GM21528 (cell line): ENCODE measurements at regions not wholly inside any gene's neighbourhood (a gene's known extent, or its start where the extent isn't known, plus 50 kb on each side); places are given as distances from the start of the nearest gene placed in this dataset.

Experiments used
- ATAC-seq: cut with Tn5 transposase; IDR thresholded peaks from one replicate; pipeline ENCODE4 v1.9.1; 2021; ENCODE audit warnings: mild to moderate bottlenecking, moderate library complexity; ENCODE audit not compliant: unreplicated experiment, low FRiP score

DNA sequence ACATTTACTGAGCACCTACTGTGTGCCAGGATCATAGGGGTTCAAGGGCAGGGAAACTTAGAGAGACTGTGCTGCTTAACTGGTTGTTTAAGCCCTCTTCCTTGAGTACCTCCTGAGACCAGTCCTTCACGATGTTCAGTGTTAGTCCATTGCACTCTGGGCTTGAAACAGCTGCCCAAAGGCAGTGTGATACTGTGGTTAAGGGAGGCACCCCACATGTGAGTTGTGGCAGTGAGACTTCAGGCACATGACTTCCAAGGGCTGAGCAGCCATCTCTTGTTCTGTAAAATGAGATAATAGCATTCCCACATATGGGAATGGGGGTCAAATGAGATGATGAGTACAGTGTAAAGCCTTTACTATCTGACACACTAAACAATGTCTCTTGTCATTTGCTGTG lies 75.1 kb downstream of the LINGO1 start:
- no peak for ATAC-seq

DNA sequence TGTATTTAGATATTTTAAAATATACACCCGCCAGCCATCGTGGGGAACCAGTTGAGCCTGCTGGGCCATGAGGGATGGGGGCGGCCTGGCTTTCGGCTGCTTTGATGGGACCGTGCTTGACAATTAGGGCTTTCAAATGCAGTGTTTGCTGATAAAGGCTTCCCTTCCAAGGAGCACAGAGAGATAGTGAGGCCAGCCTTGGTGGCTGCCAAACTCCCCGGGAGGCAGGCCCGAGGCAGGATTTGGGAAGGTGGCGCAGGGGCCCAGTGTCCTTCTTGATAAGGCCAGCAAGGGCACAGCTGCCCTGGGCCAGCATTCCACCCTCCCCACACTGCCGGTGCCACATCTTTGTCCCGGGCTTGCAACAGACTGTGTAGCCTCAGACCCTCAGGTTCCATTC lies 75.6 kb downstream of the LINGO1 start:
- ATAC-seq, result no peak

GRCh38 chr15:77556622-77557021 lies 76.1 kb downstream of the LINGO1 start:
- ATAC-seq, result no peak

- no peak for ATAC-seq
Measured at GRCh38 chr15:77555232-77555631, 77.5 kb downstream of the LINGO1 start.

GRCh38 chr15:77554306-77555080 lies 78.2 kb downstream of the LINGO1 start:
- no peak for ATAC-seq

GRCh38 chr15:77553695-77554094 lies 79.0 kb downstream of the LINGO1 start:
- no peak for ATAC-seq

GRCh38 chr15:77553257-77553656 lies 79.5 kb downstream of the LINGO1 start:
- ATAC-seq, result no peak

- no peak for ATAC-seq
Measured at GRCh38 chr15:77552066-77552465, 80.6 kb downstream of the LINGO1 start.

GRCh38 chr15:77550301-77551251 lies 82.1 kb downstream of the LINGO1 start:
- ATAC-seq, result no peak

- ATAC-seq, result no peak
Measured at GRCh38 chr15:77549576-77550288, 83.0 kb downstream of the LINGO1 start.

GRCh38 chr15:77548589-77549557 lies 83.8 kb downstream of the LINGO1 start:
- no peak for ATAC-seq

DNA sequence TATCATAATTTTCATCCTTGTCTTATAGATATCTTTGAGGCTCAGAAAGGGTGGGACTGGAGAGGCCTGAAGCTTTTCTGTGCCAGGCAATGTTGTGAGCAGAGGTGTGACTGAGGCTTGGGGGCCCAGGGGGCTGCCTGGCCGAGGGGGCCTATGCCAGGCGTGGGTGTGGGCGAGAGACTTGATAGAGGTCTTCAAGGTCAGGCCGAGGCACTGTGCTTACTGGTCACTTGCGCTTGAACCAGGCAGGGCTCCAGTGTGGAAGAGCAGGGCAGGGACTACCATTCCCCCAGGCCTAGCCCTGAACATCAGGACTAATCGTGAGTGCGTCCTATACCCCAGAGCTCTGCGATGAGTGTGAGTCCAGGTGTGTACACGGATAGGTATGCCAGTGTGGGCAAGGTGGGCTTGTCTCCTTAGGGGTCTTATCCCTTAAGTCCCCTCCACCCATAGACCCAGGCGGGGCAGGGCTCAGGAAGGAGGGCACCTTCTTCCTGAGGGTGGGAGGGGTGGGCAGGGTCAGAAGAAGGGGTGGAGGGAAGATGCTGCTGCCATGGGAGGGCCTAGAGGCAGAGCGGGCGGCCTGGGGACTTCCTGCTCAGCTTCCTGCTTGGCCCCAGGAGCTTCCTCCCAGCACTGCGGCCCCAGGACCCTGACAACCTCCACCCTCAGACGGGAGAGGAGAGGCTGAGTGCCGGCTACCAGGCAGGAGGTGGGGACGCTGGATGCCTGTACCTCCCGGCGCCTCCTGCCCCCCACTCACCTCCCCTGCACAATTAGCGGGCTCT lies 84.7 kb downstream of the LINGO1 start:
- no peak for ATAC-seq

- ATAC-seq, result no peak
Measured at GRCh38 chr15:77546870-77547269, 85.8 kb downstream of the LINGO1 start.

DNA sequence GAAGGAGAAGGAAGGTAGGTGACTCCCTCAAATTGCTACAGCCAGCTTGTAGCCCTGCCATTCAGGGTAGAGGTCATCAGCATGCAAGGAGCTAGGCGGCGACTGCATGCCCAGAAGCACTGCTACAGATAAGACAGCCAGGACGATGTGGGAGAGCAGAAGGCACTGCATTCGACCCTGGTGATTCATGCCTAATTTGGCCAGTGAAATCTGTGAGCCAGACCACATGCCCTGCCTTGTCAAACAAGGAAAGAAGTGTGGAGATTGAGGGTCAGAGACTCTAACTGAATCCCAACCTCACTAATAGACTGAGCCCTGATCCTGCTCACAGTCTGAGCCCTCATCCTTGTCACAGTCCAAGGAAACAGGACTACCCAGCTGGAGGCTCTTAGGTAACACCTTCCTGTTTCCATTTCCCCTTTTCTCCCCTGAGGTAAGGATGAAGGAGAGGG lies 86.6 kb downstream of the LINGO1 start:
- ATAC-seq, result no peak

GRCh38 chr15:77545058-77545457 lies 87.7 kb downstream of the LINGO1 start:
- ATAC-seq, result no peak

DNA sequence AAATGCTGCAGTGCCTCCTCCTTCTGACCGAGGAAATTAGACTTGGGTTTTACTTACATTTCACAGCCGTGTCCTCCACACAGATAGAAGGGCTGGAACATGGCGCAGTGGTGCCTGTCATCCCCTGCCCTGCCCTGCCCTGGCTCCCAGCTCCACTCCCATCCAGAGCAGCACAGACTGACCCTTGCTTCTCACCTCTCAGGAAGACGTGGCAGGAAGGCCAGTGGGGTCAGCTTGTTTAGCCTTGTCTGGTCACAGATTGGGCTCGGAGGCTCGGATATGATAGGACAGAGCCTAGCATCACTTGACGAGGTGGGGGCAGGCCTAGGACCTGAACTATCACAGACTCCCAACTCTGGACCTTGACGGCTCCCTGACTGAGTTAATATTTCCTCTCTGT lies 88.5 kb downstream of the LINGO1 start:
- no peak for ATAC-seq

- ATAC-seq, result no peak
Measured at GRCh38 chr15:77543159-77543882, 89.4 kb downstream of the LINGO1 start.

DNA sequence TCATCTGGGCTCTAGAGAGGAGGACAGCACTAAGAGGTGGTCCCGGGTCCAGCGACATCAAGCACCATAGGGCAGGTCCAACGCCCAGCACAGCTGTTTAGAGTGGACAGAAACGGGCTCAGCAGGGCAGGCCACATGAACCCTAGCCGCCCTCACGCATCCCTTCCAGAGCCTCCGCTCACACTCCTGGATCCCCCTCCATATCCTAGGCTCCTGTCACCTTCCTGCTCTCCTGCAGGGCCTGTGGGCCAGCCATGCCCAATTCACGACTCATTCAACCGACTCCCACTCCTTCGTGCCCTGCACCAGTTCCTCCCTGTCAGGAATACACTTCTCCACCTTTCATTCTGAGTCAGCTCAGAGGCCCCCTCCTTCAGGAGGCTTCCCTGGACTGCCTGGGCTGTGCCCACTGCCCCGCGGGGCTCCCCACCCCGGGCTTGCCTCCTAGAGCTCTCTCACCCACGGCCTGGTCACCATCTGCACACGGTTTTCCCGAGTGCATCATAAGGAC lies 90.2 kb downstream of the LINGO1 start:
- ATAC-seq, result no peak
